Inflammatory macrophage treated with lipopolysaccharide for 1 hour (primary cell): ENCODE measurements at regions not wholly inside any gene's neighbourhood (a gene's known extent, or its start where the extent isn't known, plus 50 kb on each side); places are given as distances from the start of the nearest gene placed in this dataset.
"Not testable (repeated sequence)": the region's sequence is repeated elsewhere in the genome, so short reads cannot be mapped to it uniquely, and the experiment has no call there.

Experiments used
- DNase-seq, 2 donors: peaks; one replicate each; pipeline ENCODE4 v3.0.0-alpha.2; 2020 to 2022

GRCh38 chr4:8673106-8673505 is 80.5 kb downstream of the CPZ start:
- DNase-seq = not testable (repeated sequence)

- no peak for DNase-seq
Observed at GRCh38 chr4:8672486-8672885, 79.9 kb downstream of the CPZ start.

- DNase-seq = no peak
Observed at GRCh38 chr4:8671712-8672290, 79.2 kb downstream of the CPZ start.
